HL-60 (cell line): ENCODE measurements at regions not wholly inside any gene's neighbourhood (a gene's known extent, or its start where the extent isn't known, plus 50 kb on each side); places are given as distances from the start of the nearest gene placed in this dataset.

Source experiments
- DNase-seq, 2 experiments: peaks; one replicate each; pipeline ENCODE4 v3.0.0-alpha.2; 2010 to 2020; ENCODE audit warnings: low read depth in 1 of 2, low spot score in 1 of 2
- H3K27ac ChIP-seq: fragments of 250-450 bp; sonication (Bioruptor Pico); replicated peaks from 2 replicates; pipeline ENCODE4 v1.5.1; 2020; ENCODE audit warnings: mild to moderate bottlenecking, moderate library complexity
- H3K27me3 ChIP-seq: fragments of 250-450 bp; sonication (Bioruptor Pico); 2 replicates; pipeline ENCODE4 v1.5.1; 2021; ENCODE audit warnings: mild to moderate bottlenecking, moderate library complexity; ENCODE audit not compliant: insufficient read depth, poor library complexity, severe bottlenecking
- H3K4me3 ChIP-seq: replicated peaks from 2 replicates; pipeline ENCODE4 v1.5.1; 2011; ENCODE audit warnings: mild to moderate bottlenecking, control low read depth, low read length; ENCODE audit not compliant: insufficient read depth
- CTCF ChIP-seq: IDR thresholded peaks from one replicate; pipeline ENCODE4 v1.5.1; 2011; ENCODE audit warnings: low read length, control low read depth, inconsistent platforms; ENCODE audit not compliant: insufficient read depth
- GABPA ChIP-seq: IDR thresholded peaks from 2 replicates; pipeline ENCODE4 v1.6.1; 2012; ENCODE audit warnings: low read depth
- POLR2AphosphoS5 ChIP-seq: IDR thresholded peaks from 2 replicates; pipeline ENCODE4 v1.6.1; 2012; ENCODE audit warnings: low read depth
- REST ChIP-seq: IDR thresholded peaks from 2 replicates; pipeline ENCODE4 v1.6.1; 2012; ENCODE audit warnings: low read depth; ENCODE audit not compliant: insufficient replicate concordance
- SPI1 ChIP-seq: IDR thresholded peaks from 2 replicates; pipeline ENCODE4 v1.6.1; 2012; ENCODE audit warnings: low read depth, mild to moderate bottlenecking, borderline replicate concordance

- H3K4me3 ChIP-seq, result no peak overlapping the region
- H3K27ac ChIP-seq, result no peak overlapping the region
- TF ChIP-seq SPI1 (no peak), GABPA (no peak), REST (no peak), CTCF (no peak), POLR2AphosphoS5 (no peak)
- no peak for DNase-seq
- no peaks in the 10 kb centered on the region for H3K27me3 ChIP-seq
These were observed 237.7 kb upstream of the PRKCQ start for GRCh38 chr10:6817770-6818169.

- TF ChIP-seq CTCF (no peak), GABPA (no peak)
These were observed 235.3 kb upstream of the PRKCQ start for GRCh38 chr10:6815346-6815745.

GRCh38 chr10:6813856-6814255, 233.8 kb upstream of the PRKCQ start:
- Histone ChIP-seq H3K4me3 (no peak overlapping the region), H3K27me3 (no peaks in the 10 kb centered on the region), H3K27ac (no peak overlapping the region)
- TF ChIP-seq GABPA (no peak), SPI1 (no peak), CTCF (no peak), REST (no peak), POLR2AphosphoS5 (no peak)
- DNase-seq, result no peak

More at GRCh38 chr10:6815346-6815745, 235.3 kb upstream of the PRKCQ start:
- no peak for DNase-seq
- no peak overlapping the region for H3K4me3 ChIP-seq
- no peaks in the 10 kb centered on the region for H3K27me3 ChIP-seq
- H3K27ac ChIP-seq, result no peak overlapping the region

- DNase-seq, result no peak
- H3K27ac ChIP-seq, result no peak overlapping the region
- no peaks in the 10 kb centered on the region for H3K27me3 ChIP-seq
- H3K4me3 ChIP-seq, result no peak overlapping the region
- TF ChIP-seq SPI1, result no peak
These were observed 233.2 kb upstream of the PRKCQ start for GRCh38 chr10:6813306-6813705.
